K562 (cell line): ENCODE measurements at regions not wholly inside any gene's neighbourhood (a gene's known extent, or its start where the extent isn't known, plus 50 kb on each side); places are given as distances from the start of the nearest gene placed in this dataset.

ENCODE experiments used
- ATAC-seq: fragments of 200-7000 bp; cut with Tn5 transposase; 3 replicates; pipeline ENCODE4 v1.9.1; 2020; ENCODE audit warnings: moderate library complexity
- BruUV-seq: library from RNA; stranded (reverse); fragments of 400-500 nt; replicated peaks from 2 replicates; lab custom pipeline; 2021; lab: Mats Ljungman, UMichigan
- CTCF ChIA-PET: fragments of 300-600 bp; formaldehyde crosslinking; extraction: SDS; loops from one replicate; lab custom pipeline; 2021; ENCODE audit warnings: low intra/inter-chr PET ratio; lab: Yijun Ruan, JAX
- POLR2A ChIA-PET: fragments of 300-600, 350-650 bp; sonication (Branson Sonifier 250); formaldehyde crosslinking; extraction: SDS; loops from one replicate; lab custom pipeline; 2021; ENCODE audit warnings: antibody characterized with exemption, inconsistent platforms; lab: Yijun Ruan, JAX
- DNase-seq, 4 experiments: peaks; one replicate each; pipeline versions ENCODE4 v3.0.0 to v3.0.0-alpha.2; 2011 to 2018; ENCODE audit warnings: low spot score in 3 of 4, mixed read lengths in 3 of 4; ENCODE audit errors: extremely low read depth in 1 of 4
- FAIRE-seq: peaks from 2 replicates; lab custom pipeline; 2011; peaks lifted over from hg19 to GRCh38; lab: Jason Lieb, UNC
- H2AFZ ChIP-seq: 2 replicates; pipeline ENCODE4 v1.6.0; 2011; ENCODE audit warnings: low read depth, low read length, control low read depth, inconsistent platforms
- H3K27ac ChIP-seq: fragments of 200-600 bp; 3 replicates; pipeline ENCODE4 v1.8.0; 2011; ENCODE audit warnings: low read depth, mild to moderate bottlenecking, control low read depth, inconsistent platforms, low read length, moderate library complexity, mixed read lengths; ENCODE audit errors: extremely low read depth
- H3K27me3 ChIP-seq, 2 experiments: fragments of 300-600 bp in 1 of 2; 2 replicates in 1 of 2; 3 replicates in 1 of 2; pipeline versions ENCODE4 v1.6.0 to v1.8.0; 2011; ENCODE audit warnings: inconsistent platforms in 2 of 2, low read length in 2 of 2, mild to moderate bottlenecking in 1 of 2, mixed read lengths in 1 of 2, moderate library complexity in 1 of 2; ENCODE audit not compliant: control insufficient read depth in 2 of 2, insufficient read depth in 2 of 2
- H3K36me3 ChIP-seq: fragments of 300-600 bp; 3 replicates; pipeline ENCODE4 v1.8.0; 2011; ENCODE audit warnings: mild to moderate bottlenecking, low read length, inconsistent platforms; ENCODE audit not compliant: control insufficient read depth, insufficient read depth
- H3K4me1 ChIP-seq, 2 experiments: fragments of 200-600 bp in 1 of 2; replicated peaks in 1 of 2; 2 replicates in 1 of 2; 3 replicates in 1 of 2; pipeline versions ENCODE4 v1.5.1 to v1.8.0; 2011; ENCODE audit warnings: inconsistent platforms in 2 of 2, low read length in 2 of 2, mild to moderate bottlenecking in 1 of 2, mixed read lengths in 1 of 2, moderate library complexity in 1 of 2; ENCODE audit not compliant: control insufficient read depth in 2 of 2, insufficient read depth in 2 of 2
- H3K4me2 ChIP-seq: 2 replicates; pipeline ENCODE4 v1.6.1; 2011; ENCODE audit warnings: low read length, control low read depth, inconsistent platforms, mixed read lengths; ENCODE audit not compliant: insufficient read depth
- H3K4me3 ChIP-seq: fragments of 200-600 bp; sonication (generic), shearing (Covaris generic); 2 replicates; pipeline ENCODE4 v1.5.1; 2016; ENCODE audit warnings: control low read depth, inconsistent platforms
- H3K79me2 ChIP-seq: fragments of 200-600 bp; 3 replicates; pipeline ENCODE4 v1.8.0; 2011; ENCODE audit warnings: low read length, inconsistent platforms; ENCODE audit not compliant: control insufficient read depth, insufficient read depth
- H3K9ac ChIP-seq, 2 experiments: 2 replicates each; pipeline versions ENCODE4 v1.6.0 to v1.6.1; 2011; ENCODE audit warnings: low read depth in 2 of 2, low read length in 2 of 2, control low read depth in 1 of 2, inconsistent platforms in 1 of 2, mild to moderate bottlenecking in 1 of 2, mixed read lengths in 1 of 2; ENCODE audit not compliant: insufficient read depth in 1 of 2
- H3K9me1 ChIP-seq: one replicate; pipeline ENCODE4 v1.6.0; 2011; ENCODE audit warnings: inconsistent platforms, mild to moderate bottlenecking, low read length, moderate library complexity; ENCODE audit not compliant: control insufficient read depth, insufficient read depth
- H3K9me3 ChIP-seq: replicated peaks from 2 replicates; pipeline ENCODE4 v1.5.1; 2011; ENCODE audit warnings: low read depth, low read length, inconsistent platforms; ENCODE audit not compliant: control insufficient read depth, insufficient read depth
- H4K20me1 ChIP-seq: replicated peaks from 2 replicates; pipeline ENCODE4 v1.6.1; 2011; ENCODE audit warnings: low read length, inconsistent platforms, mixed read lengths; ENCODE audit not compliant: control insufficient read depth, insufficient read depth
- CTCF ChIP-seq, 3 experiments: IDR thresholded peaks in 2 of 3; conservative IDR thresholded peaks in 1 of 3; 2 replicates each; pipeline ENCODE4 v1.5.1; 2011 to 2012; ENCODE audit warnings: low read length in 3 of 3, mild to moderate bottlenecking in 3 of 3, control low read depth in 2 of 3, improper control_type of control experiment in 1 of 3, inconsistent platforms in 1 of 3, low read depth in 1 of 3, mixed read lengths in 1 of 3, moderate library complexity in 1 of 3; ENCODE audit not compliant: insufficient read depth in 2 of 3
- RAD21 ChIP-seq, 2 experiments: fragments of 250-450 bp in 1 of 2; fragments of 450-650 bp in 1 of 2; sonication (Bioruptor Pico) in 1 of 2; formaldehyde crosslinking in 1 of 2; IDR thresholded peaks in 1 of 2; conservative IDR thresholded peaks in 1 of 2; 2 replicates each; pipeline versions ENCODE4 v1.4.0 to v1.8.0; 2020 to 2022; ENCODE audit warnings: mild to moderate bottlenecking in 2 of 2, moderate library complexity in 1 of 2
- ZNF707 ChIP-seq: fragments of 250-450 bp; sonication (Bioruptor Pico); conservative IDR thresholded peaks from 2 replicates; pipeline ENCODE4 v1.8.0; 2022; ENCODE audit warnings: inconsistent platforms, mild to moderate bottlenecking, moderate library complexity
- WGBS: fragments of 100-300 bp; shearing (Covaris generic); methylation state at CpG from one replicate; pipeline ENCODE4 v1.1.6; 2016; ENCODE audit warnings: low coverage, mixed read lengths; ENCODE audit not compliant: insufficient coverage; ENCODE audit errors: missing lambda C conversion rate; 5-methylcytosine and 5-hydroxymethylcytosine counted together
- in situ Hi-C: fragments of 300-500 bp; cut with MboI; formaldehyde crosslinking; loops from 4 replicates; pipeline ENCODE4 v1.15.0; 2018; ENCODE audit warnings: inconsistent platforms, mixed read lengths
- intact Hi-C: fragments of 100-400 bp; cut with micrococcal nuclease; formaldehyde crosslinking; loops from 2 replicates; pipeline ENCODE4 v1.14.2; 2022

GRCh38 chr15:29942143-29942542, 119.9 kb upstream of the TJP1 start:
- peak; percentile 51; the same call in 1 of the 3 replicates for ATAC-seq
- CTCF ChIA-PET: no interaction called here

More at GRCh38 chr15:29942143-29942542, 119.9 kb upstream of the TJP1 start:
- 0% methylated on average over 3 of the region's 3 CpGs for WGBS
- no peak overlapping the region for H3K9ac ChIP-seq
- H4K20me1 ChIP-seq: no peaks in the 10 kb centered on the region
- no peaks in the 10 kb centered on the region for H3K36me3 ChIP-seq
- H3K27me3 ChIP-seq: peaks cover 5 to 15% of the 10 kb centered on the region in 2 experiments; a peak in 4 of 5 replicates
- H3K9me3 ChIP-seq: no peaks in the 10 kb centered on the region
- no peak overlapping the region for H2AFZ ChIP-seq
- intact Hi-C loops: no loop called here
- no peak overlapping the region for H3K27ac ChIP-seq
- H3K4me2 ChIP-seq: no peak overlapping the region
- POLR2A ChIA-PET: no interaction called here
- H3K9me1 ChIP-seq: no peaks in the 10 kb centered on the region
- no peaks in the 10 kb centered on the region for H3K4me1 ChIP-seq
- DNase-seq: no peak
- TF ChIP-seq RAD21 (CRISPR knock-in tag; conservative IDR thresholded peaks at IDR 0.05 in 1 of 2, IDR thresholded peaks at IDR 0.05 in 1 of 2): 0 out of 4 replicates have a peak, but pooled peaks of 1 of the 2 experiments have one; percentile 9
- peak in 2 of 3 experiments; percentile 18 to 20; a peak in 1 of 6 replicates for TF ChIP-seq CTCF (IDR thresholded peaks at IDR 0.05 in 2 of 3, conservative IDR thresholded peaks at IDR 0.05 in 1 of 3; ENCODE audit: insufficient read depth in 2 of 3, low read depth in 1 of 3, low read length in 3 of 3)
- TF ChIP-seq ZNF707: no peak
- FAIRE-seq: no peak
- H3K79me2 ChIP-seq: no peaks in the 10 kb centered on the region
- no peak overlapping the region for H3K4me3 ChIP-seq
- BruUV-seq: no TSS peak
- in situ Hi-C loops: no loop called here
